Left ventricle myocardium inferior (tissue), 1 donor: ENCODE measurements at regions not wholly inside any gene's neighbourhood (a gene's known extent, or its start where the extent isn't known, plus 50 kb on each side); places are given as distances from the start of the nearest gene placed in this dataset.

Source experiments
- DNase-seq: peaks from one replicate; pipeline ENCODE4 v3.0.0-alpha.2; 2020
- H3K27ac ChIP-seq: fragments of 200-600 bp; replicated peaks from 2 replicates; pipeline ENCODE4 v1.8.0; 2021
- H3K27me3 ChIP-seq: fragments of 200-600 bp; 2 replicates; pipeline ENCODE4 v1.8.0; 2021; ENCODE audit warnings: low read depth
- H3K36me3 ChIP-seq: fragments of 200-600 bp; 2 replicates; pipeline ENCODE4 v1.8.0; 2021
- H3K4me1 ChIP-seq: fragments of 200-600 bp; 2 replicates; pipeline ENCODE4 v1.8.0; 2021
- H3K4me3 ChIP-seq: fragments of 200-600 bp; 2 replicates; pipeline ENCODE4 v1.8.0; 2021; ENCODE audit warnings: mild to moderate bottlenecking, moderate library complexity
- H3K9me3 ChIP-seq: fragments of 200-600 bp; replicated peaks from 2 replicates; pipeline ENCODE4 v1.8.0; 2021
- intact Hi-C: fragments of 100-400 bp; cut with micrococcal nuclease; formaldehyde crosslinking; loops from one replicate; pipeline ENCODE4 v1.11.0; 2022
- TF ChIP-seq, protein P1 (sequence below): fragments of 200-600 bp; IDR thresholded peaks from 2 replicates; pipeline ENCODE4 v1.8.0; 2021; ENCODE audit warnings: antibody characterized with exemption, mild to moderate bottlenecking, borderline replicate concordance
- donor health status: DM: no; HTN: yes; CAD: no; lungs with severe emphysema.

DNA sequence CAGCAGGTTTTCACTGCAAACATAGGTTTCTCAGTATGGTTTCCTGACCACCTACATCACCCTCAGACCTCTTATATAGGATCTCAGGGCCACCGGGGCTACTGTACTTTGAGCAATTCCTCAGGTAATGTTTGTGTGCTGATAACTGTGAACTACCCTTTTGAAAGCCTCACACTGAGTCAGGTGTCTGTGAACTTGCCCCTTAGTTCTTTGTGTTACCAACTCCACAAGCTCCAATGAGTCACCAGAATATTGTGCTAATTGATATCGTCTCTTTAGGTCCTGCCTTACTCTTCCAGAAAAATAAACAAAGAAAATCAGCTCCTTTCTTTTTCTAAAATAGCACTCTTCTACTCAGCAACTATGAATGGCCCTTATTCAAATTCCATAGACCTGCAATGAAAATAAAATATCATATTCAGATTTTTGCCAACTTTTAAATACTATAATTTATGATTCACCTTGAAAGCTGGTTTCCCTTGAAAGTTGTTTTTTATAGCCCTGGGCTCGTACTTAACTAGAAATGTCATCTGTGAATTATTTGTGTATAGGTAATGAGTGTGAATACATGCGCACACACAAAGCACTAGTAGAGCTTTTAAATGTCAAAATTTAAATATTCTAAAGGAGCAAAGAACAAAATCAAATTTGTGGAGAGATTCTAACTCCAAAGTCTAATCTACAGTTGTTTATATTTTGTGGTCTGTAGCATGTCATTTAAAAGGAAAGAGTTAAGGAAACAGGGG is 88.1 kb upstream of the WARS2 start:
- TF ChIP-seq, protein P1, sequence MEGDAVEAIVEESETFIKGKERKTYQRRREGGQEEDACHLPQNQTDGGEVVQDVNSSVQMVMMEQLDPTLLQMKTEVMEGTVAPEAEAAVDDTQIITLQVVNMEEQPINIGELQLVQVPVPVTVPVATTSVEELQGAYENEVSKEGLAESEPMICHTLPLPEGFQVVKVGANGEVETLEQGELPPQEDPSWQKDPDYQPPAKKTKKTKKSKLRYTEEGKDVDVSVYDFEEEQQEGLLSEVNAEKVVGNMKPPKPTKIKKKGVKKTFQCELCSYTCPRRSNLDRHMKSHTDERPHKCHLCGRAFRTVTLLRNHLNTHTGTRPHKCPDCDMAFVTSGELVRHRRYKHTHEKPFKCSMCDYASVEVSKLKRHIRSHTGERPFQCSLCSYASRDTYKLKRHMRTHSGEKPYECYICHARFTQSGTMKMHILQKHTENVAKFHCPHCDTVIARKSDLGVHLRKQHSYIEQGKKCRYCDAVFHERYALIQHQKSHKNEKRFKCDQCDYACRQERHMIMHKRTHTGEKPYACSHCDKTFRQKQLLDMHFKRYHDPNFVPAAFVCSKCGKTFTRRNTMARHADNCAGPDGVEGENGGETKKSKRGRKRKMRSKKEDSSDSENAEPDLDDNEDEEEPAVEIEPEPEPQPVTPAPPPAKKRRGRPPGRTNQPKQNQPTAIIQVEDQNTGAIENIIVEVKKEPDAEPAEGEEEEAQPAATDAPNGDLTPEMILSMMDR, result no peak
- Histone ChIP-seq H3K4me3 (no peak overlapping the region), H3K27me3 (no peaks in the 10 kb centered on the region), H3K36me3 (no peaks in the 10 kb centered on the region), H3K27ac (no peak overlapping the region), H3K9me3 (no peaks in the 10 kb centered on the region), H3K4me1 (peaks cover 10% of the 10 kb centered on the region)
- intact Hi-C loops, result no loop called here
- no peak for DNase-seq

DNA sequence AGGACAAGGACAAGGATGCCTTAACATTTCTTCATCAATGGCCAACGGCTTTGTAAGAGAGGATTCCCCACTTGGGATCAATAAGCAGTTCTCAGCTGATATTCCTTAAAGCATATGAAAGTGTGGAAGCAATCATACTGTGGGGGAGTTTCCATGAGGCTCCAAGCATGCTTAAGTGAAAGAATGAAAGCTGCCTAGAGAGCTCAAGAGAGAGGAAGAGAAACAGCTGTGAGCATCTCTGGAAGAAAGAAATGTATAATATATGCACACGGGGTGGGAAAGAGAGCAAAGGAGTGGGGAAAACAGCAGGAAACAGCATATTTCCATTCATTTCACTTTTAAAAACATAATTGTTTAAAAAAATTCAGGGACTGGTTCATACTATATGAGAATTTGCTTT is 94.7 kb upstream of the WARS2 start:
- Histone ChIP-seq H3K4me3 (no peak overlapping the region), H3K4me1 (no peaks in the 10 kb centered on the region), H3K27ac (no peak overlapping the region), H3K36me3 (no peaks in the 10 kb centered on the region), H3K27me3 (no peaks in the 10 kb centered on the region), H3K9me3 (peaks cover 2% of the 10 kb centered on the region)
- TF ChIP-seq, protein P1, result no peak
- DNase-seq, result no peak
- intact Hi-C loops, result no loop called here

DNA sequence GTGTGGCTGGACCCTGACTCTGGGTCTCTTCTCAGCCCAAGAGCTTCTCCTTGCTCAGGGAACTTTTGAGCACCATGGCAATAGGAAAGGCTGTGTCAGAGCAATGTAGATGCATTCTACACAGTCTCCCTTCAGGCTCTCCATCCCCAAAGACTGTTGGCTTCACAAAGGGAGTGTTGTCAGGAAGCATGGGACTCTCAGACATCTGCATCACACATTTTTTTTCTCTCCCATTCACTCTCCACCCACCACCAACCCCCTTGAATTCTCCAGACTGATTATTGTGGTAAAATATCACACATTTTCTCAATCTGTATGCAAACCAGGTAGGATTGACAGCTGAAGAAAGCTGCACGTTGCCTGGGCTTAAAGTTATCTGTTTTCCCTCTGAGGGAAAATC is 105.4 kb upstream of the WARS2 start:
- intact Hi-C loops, result no loop called here

DNA sequence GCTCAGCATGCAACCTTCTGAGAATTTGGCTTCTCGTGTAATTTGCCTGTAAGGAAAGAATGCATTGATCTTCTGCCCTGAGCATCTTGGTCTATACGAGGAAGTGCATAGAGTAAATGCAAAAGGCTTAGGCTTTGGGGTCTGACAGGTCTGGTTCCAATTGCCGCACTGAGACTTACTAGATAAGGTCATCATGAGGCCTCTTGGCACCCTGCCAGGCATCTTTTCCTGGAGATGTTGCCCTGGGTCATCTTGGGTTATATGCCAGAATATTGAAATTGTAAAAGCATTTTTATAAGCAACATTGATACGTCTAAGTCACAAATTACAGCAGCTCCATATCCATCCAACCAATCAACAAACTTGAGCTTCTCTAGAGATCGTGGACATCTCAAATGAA is 108.8 kb upstream of the WARS2 start:
- H3K9me3 ChIP-seq, result no peaks in the 10 kb centered on the region
- H3K4me3 ChIP-seq, result no peak overlapping the region
- no peaks in the 10 kb centered on the region for H3K4me1 ChIP-seq
- TF ChIP-seq, protein P1, result no peak
- no peak for DNase-seq
- H3K36me3 ChIP-seq, result no peaks in the 10 kb centered on the region
- H3K27me3 ChIP-seq, result no peaks in the 10 kb centered on the region
- no peak overlapping the region for H3K27ac ChIP-seq
- intact Hi-C loops, result no loop called here

More for the DNA sequence above, 105.4 kb upstream of the WARS2 start:
- Histone ChIP-seq H3K4me1 (no peaks in the 10 kb centered on the region), H3K9me3 (no peaks in the 10 kb centered on the region), H3K4me3 (no peak overlapping the region), H3K36me3 (no peaks in the 10 kb centered on the region), H3K27ac (no peak overlapping the region), H3K27me3 (no peaks in the 10 kb centered on the region)
- TF ChIP-seq, protein P1, result no peak
- no peak for DNase-seq

DNA sequence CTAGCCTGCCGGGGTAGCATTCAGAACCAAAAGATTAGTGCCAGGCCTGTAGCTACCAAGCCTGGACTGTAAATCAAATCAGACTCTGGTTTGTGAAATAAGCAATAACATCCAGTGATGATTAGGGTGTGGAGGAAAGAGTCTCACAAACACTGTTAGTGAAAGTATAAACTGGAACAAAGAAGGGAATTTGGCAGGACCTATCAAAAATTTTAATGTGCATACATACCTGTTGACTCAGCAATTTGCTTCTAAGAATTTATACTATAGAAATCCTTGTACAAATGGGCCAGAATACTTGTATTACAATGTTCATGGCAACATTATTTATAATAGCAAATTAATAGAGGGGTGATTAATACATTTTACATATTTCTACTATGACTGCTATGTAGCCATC is 109.8 kb upstream of the WARS2 start:
- Histone ChIP-seq H3K4me3 (no peak overlapping the region), H3K36me3 (no peaks in the 10 kb centered on the region), H3K4me1 (no peaks in the 10 kb centered on the region), H3K27ac (no peak overlapping the region), H3K9me3 (no peaks in the 10 kb centered on the region), H3K27me3 (no peaks in the 10 kb centered on the region)
- intact Hi-C loops, result no loop called here
- DNase-seq, result no peak
- TF ChIP-seq, protein P1, result no peak
